NCI-H748 (cell line): ENCODE measurements at regions not wholly inside any gene's neighbourhood (a gene's known extent, or its start where the extent isn't known, plus 50 kb on each side); places are given as distances from the start of the nearest gene placed in this dataset.

Source experiments
- DNase-seq: peaks from one replicate; lab custom pipeline; 2025; ENCODE audit not compliant: unreplicated experiment; lab: John Stamatoyannopoulos, UW

GRCh38 chr13:109892101-109892500 is 105.7 kb upstream of the IRS2 start:
- no peak for DNase-seq

GRCh38 chr13:109885235-109885634 is 98.9 kb upstream of the IRS2 start:
- no peak for DNase-seq

- DNase-seq, result no peak
These were observed 98.1 kb upstream of the IRS2 start for GRCh38 chr13:109884462-109884861.

- DNase-seq, result no peak
These were observed 97.1 kb upstream of the IRS2 start for GRCh38 chr13:109883181-109884180.

GRCh38 chr13:109881961-109882558 is 95.7 kb upstream of the IRS2 start:
- no peak for DNase-seq

GRCh38 chr13:109881347-109881725 is 95.0 kb upstream of the IRS2 start:
- DNase-seq, result no peak

GRCh38 chr13:109880371-109881346 is 94.3 kb upstream of the IRS2 start:
- no peak for DNase-seq

- DNase-seq, result no peak
These were observed 93.0 kb upstream of the IRS2 start for GRCh38 chr13:109879338-109879737.

- DNase-seq, result no peak
These were observed 91.4 kb upstream of the IRS2 start for GRCh38 chr13:109877809-109878208.

GRCh38 chr13:109875746-109876145 is 89.4 kb upstream of the IRS2 start:
- no peak for DNase-seq

GRCh38 chr13:109874484-109875454 is 88.4 kb upstream of the IRS2 start:
- DNase-seq, result no peak

GRCh38 chr13:109873351-109874123 is 87.2 kb upstream of the IRS2 start:
- no peak for DNase-seq

GRCh38 chr13:109872864-109873263 is 86.5 kb upstream of the IRS2 start:
- DNase-seq, result no peak

- no peak for DNase-seq
These were observed 84.5 kb upstream of the IRS2 start for GRCh38 chr13:109870696-109871370.

GRCh38 chr13:109870274-109870673 is 83.9 kb upstream of the IRS2 start:
- no peak for DNase-seq

GRCh38 chr13:109869312-109870237 is 83.2 kb upstream of the IRS2 start:
- peak; percentile 98 for DNase-seq

- peak; percentile 40 for DNase-seq
These were observed 82.4 kb upstream of the IRS2 start for GRCh38 chr13:109868578-109869311.
